Panc1 (cell line): ENCODE measurements at regions not wholly inside any gene's neighbourhood (a gene's known extent, or its start where the extent isn't known, plus 50 kb on each side); places are given as distances from the start of the nearest gene placed in this dataset.

Experiments used
- ATAC-seq: fragments of 200-7000 bp; cut with Tn5 transposase; 2 replicates; pipeline ENCODE4 v1.9.1; 2020; ENCODE audit warnings: mild to moderate bottlenecking, moderate library complexity
- BruUV-seq: library from RNA; stranded (reverse); fragments of 400-500 nt; replicated peaks from 2 replicates; lab custom pipeline; 2021; lab: Mats Ljungman, UMichigan
- CTCF ChIA-PET: fragments of 300-600 bp; sonication (Branson Sonifier 250); formaldehyde crosslinking; loops from one replicate; lab custom pipeline; 2022; ENCODE audit warnings: antibody characterized with exemption; lab: Charles Lee
- POLR2A ChIA-PET: fragments of 300-600 bp; sonication (Branson Sonifier 250); formaldehyde crosslinking; loops from one replicate; lab custom pipeline; 2022; ENCODE audit warnings: antibody characterized with exemption; lab: Charles Lee
- DNase-seq: peaks from one replicate; pipeline ENCODE4 v3.0.0-alpha.2; 2010; ENCODE audit warnings: low read depth, low spot score
- H3K27ac ChIP-seq: 2 replicates; pipeline ENCODE4 v1.5.1; 2011; ENCODE audit warnings: mild to moderate bottlenecking, low read length, inconsistent platforms
- H3K27me3 ChIP-seq: fragments of 200-500 bp; sonication (Bioruptor generic); 2 replicates; pipeline ENCODE4 v1.6.0; 2014; ENCODE audit warnings: low read length, inconsistent platforms; ENCODE audit not compliant: control insufficient read depth, insufficient read depth
- H3K36me3 ChIP-seq: fragments of 200-500 bp; sonication (Bioruptor generic); 2 replicates; pipeline ENCODE4 v1.5.1; 2014; ENCODE audit warnings: inconsistent platforms, mild to moderate bottlenecking, low read length, moderate library complexity; ENCODE audit not compliant: control insufficient read depth, insufficient read depth
- H3K4me1 ChIP-seq: 2 replicates; pipeline ENCODE4 v1.5.1; 2011; ENCODE audit warnings: inconsistent platforms, mild to moderate bottlenecking, low read length, moderate library complexity; ENCODE audit not compliant: control insufficient read depth, insufficient read depth
- H3K4me3 ChIP-seq, 2 experiments: 2 replicates each; pipeline ENCODE4 v1.5.1; 2011 to 2012; ENCODE audit warnings: low read depth in 2 of 2, low read length in 2 of 2, mild to moderate bottlenecking in 2 of 2, inconsistent platforms in 1 of 2, moderate library complexity in 1 of 2
- H3K9me3 ChIP-seq: fragments of 200-500 bp; sonication (Bioruptor generic); 2 replicates; pipeline ENCODE4 v1.5.1; 2014; ENCODE audit warnings: low read depth, mild to moderate bottlenecking, inconsistent platforms, low read length, moderate library complexity; ENCODE audit not compliant: control insufficient read depth, insufficient read depth
- POLR2AphosphoS5 ChIP-seq: IDR thresholded peaks from 2 replicates; pipeline ENCODE4 v1.6.1; 2012; ENCODE audit warnings: mild to moderate bottlenecking, low read depth, low read length, moderate library complexity
- SIN3A ChIP-seq: IDR thresholded peaks from 2 replicates; pipeline ENCODE4 v1.6.1; 2012; ENCODE audit warnings: low read depth, mild to moderate bottlenecking, low read length, moderate library complexity, borderline replicate concordance; ENCODE audit not compliant: insufficient read depth
- TCF7L2 ChIP-seq: IDR thresholded peaks from 2 replicates; pipeline ENCODE4 v1.6.1; 2011; ENCODE audit warnings: mild to moderate bottlenecking, low read depth, low read length, inconsistent platforms
- in situ Hi-C: cut with HindIII; loops from 2 replicates; pipeline ENCODE4 v1.10.0; 2016; ENCODE audit warnings: low sequenced_read_pairs, low pct_unique_long_range_greater_than_20kb
- intact Hi-C: fragments of 100-400 bp; cut with micrococcal nuclease; formaldehyde crosslinking; loops from one replicate; pipeline ENCODE4 v1.10.0; 2022; ENCODE audit not compliant: unreplicated experiment
- TF ChIP-seq, protein P1 (sequence below), 2 experiments: IDR thresholded peaks; 2 replicates each; pipeline ENCODE4 v1.6.1; 2011 to 2012; ENCODE audit warnings: low read depth in 2 of 2, control low read depth in 1 of 2, low read length in 1 of 2, mild to moderate bottlenecking in 1 of 2, moderate library complexity in 1 of 2; ENCODE audit not compliant: insufficient read depth in 1 of 2
- TF ChIP-seq, protein P2 (sequence below): fragments of 450-650 bp; IDR thresholded peaks from 2 replicates; pipeline ENCODE4 v1.5.1; 2017; ENCODE audit warnings: mild to moderate bottlenecking

DNA sequence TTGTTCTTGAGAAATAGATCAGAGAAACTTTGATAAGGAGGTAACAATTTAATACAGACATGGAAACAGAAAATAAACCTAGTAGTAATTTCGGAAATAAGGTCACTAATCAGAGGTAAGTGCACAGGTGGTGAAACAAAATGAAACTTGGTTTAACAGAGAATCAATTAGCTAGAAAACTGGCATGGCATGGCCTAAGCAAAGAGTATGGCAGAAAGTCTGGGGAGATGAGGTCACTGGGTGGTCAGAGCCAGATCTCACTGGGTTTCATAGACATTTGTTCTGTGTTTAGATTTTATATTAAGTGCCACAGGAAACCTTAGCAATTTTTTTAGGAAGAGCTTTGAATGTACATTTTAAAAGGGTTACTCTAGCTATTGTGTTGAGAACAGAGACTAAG lies 1216.0 kb upstream of the PIK3C3 start:
- in situ Hi-C loops (no loop called here), intact Hi-C loops (no loop called here)
- Histone ChIP-seq H3K27ac (no peak overlapping the region), H3K9me3 (no peaks in the 10 kb centered on the region), H3K4me1 (no peaks in the 10 kb centered on the region), H3K4me3 (no peak overlapping the region), H3K27me3 (no peaks in the 10 kb centered on the region), H3K36me3 (no peaks in the 10 kb centered on the region)
- ATAC-seq (no peak), DNase-seq (no peak)
- POLR2A ChIA-PET, result no interaction called here
- BruUV-seq, result no TSS peak
- CTCF ChIA-PET, result no interaction called here
- TF ChIP-seq, protein P1, sequence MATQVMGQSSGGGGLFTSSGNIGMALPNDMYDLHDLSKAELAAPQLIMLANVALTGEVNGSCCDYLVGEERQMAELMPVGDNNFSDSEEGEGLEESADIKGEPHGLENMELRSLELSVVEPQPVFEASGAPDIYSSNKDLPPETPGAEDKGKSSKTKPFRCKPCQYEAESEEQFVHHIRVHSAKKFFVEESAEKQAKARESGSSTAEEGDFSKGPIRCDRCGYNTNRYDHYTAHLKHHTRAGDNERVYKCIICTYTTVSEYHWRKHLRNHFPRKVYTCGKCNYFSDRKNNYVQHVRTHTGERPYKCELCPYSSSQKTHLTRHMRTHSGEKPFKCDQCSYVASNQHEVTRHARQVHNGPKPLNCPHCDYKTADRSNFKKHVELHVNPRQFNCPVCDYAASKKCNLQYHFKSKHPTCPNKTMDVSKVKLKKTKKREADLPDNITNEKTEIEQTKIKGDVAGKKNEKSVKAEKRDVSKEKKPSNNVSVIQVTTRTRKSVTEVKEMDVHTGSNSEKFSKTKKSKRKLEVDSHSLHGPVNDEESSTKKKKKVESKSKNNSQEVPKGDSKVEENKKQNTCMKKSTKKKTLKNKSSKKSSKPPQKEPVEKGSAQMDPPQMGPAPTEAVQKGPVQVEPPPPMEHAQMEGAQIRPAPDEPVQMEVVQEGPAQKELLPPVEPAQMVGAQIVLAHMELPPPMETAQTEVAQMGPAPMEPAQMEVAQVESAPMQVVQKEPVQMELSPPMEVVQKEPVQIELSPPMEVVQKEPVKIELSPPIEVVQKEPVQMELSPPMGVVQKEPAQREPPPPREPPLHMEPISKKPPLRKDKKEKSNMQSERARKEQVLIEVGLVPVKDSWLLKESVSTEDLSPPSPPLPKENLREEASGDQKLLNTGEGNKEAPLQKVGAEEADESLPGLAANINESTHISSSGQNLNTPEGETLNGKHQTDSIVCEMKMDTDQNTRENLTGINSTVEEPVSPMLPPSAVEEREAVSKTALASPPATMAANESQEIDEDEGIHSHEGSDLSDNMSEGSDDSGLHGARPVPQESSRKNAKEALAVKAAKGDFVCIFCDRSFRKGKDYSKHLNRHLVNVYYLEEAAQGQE (IDR thresholded peaks at IDR 0.05; ENCODE audit: insufficient read depth in 1 of 2, low read depth in 2 of 2, low read length in 1 of 2), result no peak
- TF ChIP-seq, protein P2, sequence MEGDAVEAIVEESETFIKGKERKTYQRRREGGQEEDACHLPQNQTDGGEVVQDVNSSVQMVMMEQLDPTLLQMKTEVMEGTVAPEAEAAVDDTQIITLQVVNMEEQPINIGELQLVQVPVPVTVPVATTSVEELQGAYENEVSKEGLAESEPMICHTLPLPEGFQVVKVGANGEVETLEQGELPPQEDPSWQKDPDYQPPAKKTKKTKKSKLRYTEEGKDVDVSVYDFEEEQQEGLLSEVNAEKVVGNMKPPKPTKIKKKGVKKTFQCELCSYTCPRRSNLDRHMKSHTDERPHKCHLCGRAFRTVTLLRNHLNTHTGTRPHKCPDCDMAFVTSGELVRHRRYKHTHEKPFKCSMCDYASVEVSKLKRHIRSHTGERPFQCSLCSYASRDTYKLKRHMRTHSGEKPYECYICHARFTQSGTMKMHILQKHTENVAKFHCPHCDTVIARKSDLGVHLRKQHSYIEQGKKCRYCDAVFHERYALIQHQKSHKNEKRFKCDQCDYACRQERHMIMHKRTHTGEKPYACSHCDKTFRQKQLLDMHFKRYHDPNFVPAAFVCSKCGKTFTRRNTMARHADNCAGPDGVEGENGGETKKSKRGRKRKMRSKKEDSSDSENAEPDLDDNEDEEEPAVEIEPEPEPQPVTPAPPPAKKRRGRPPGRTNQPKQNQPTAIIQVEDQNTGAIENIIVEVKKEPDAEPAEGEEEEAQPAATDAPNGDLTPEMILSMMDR, result no peak
- TF ChIP-seq SIN3A, result no peak
- TF ChIP-seq POLR2AphosphoS5, result no peak
- no peak for TF ChIP-seq TCF7L2

DNA sequence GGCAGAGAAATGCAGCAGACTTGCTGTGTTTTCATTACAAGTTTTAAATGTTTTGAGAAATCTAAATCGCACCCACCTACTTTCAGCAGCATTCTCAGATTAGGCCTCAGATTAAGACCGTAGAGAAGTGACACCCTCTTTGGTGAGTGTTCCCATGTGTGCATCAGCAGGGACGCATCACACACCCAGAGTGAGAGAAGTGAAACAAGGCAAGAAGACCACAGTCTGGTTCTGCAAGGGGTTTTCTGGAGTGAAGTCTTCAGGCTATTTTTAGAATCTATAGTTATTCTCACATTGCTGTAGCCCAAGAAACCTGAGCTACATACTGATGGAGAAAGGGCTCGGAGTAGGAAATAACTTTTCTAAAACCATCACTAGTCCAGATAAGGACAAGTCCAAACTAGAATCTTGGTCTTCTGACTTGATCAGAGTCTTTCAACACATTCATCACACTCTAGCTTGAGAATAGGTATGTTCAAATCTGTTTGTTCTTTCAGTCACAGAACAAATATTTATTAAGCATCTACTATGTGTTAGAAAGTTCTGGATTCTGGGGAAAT lies 1216.6 kb upstream of the PIK3C3 start:
- intact Hi-C loops (no loop called here), in situ Hi-C loops (no loop called here)
- no peak overlapping the region for H3K27ac ChIP-seq
- DNase-seq (no peak), ATAC-seq (no peak)
- TF ChIP-seq, protein P1 (IDR thresholded peaks at IDR 0.05; ENCODE audit: insufficient read depth in 1 of 2, low read depth in 2 of 2, low read length in 1 of 2), result no peak
- TF ChIP-seq SIN3A, result no peak
- TF ChIP-seq TCF7L2, result no peak
- no peak for TF ChIP-seq POLR2AphosphoS5
- TF ChIP-seq, protein P2, result no peak
- no peak overlapping the region for H3K4me3 ChIP-seq
- no TSS peak for BruUV-seq
- H3K36me3 ChIP-seq, result no peaks in the 10 kb centered on the region
- no peaks in the 10 kb centered on the region for H3K9me3 ChIP-seq
- CTCF ChIA-PET, result no interaction called here
- H3K27me3 ChIP-seq, result no peaks in the 10 kb centered on the region
- H3K4me1 ChIP-seq, result no peaks in the 10 kb centered on the region
- POLR2A ChIA-PET, result no interaction called here
